ENCODE measurements at regions not wholly inside any gene's neighbourhood (a gene's known extent, or its start where the extent isn't known, plus 50 kb on each side); places are given as distances from the start of the nearest gene placed in this dataset.
"Not testable (repeated sequence)": the region's sequence is repeated elsewhere in the genome, so short reads cannot be mapped to it uniquely, and the experiment has no call there.

- TF ChIP-seq POLR2AphosphoS5 (IDR thresholded peaks at IDR 0.05; ENCODE audit: insufficient read depth in 1 of 2, low read depth in 1 of 2) (no peak), CTCF (IDR thresholded peaks at IDR 0.05) (no peak), POLR2A (IDR thresholded peaks at IDR 0.05) (no peak)
- H3K36me3 ChIP-seq = no peaks in the 10 kb centered on the region
- no peaks in the 10 kb centered on the region for H3K27me3 ChIP-seq
- H3K4me3 ChIP-seq = no peak overlapping the region
- DNase-seq (ENCODE audit: extremely low spot score in 2 of 2) = no peak
- intact Hi-C loops (cut with DNase I) = no loop called here
- H3K27ac ChIP-seq = no peak overlapping the region
- no peaks in the 10 kb centered on the region for H3K4me1 ChIP-seq
- no peaks in the 10 kb centered on the region for H3K9me3 ChIP-seq
These were observed 497.0 kb upstream of the PHF14 start for GRCh38 chr7:10476642-10477041.

GRCh38 chr7:10483671-10484070 is 490.0 kb upstream of the PHF14 start:
- H3K27me3 ChIP-seq = no peaks in the 10 kb centered on the region
- H3K27ac ChIP-seq = no peak overlapping the region
- H3K36me3 ChIP-seq = no peaks in the 10 kb centered on the region
- H3K4me3 ChIP-seq = no peak overlapping the region
- intact Hi-C loops (cut with DNase I) = no loop called here
- H3K9me3 ChIP-seq = no peaks in the 10 kb centered on the region
- no peak for TF ChIP-seq POLR2AphosphoS5 (IDR thresholded peaks at IDR 0.05; ENCODE audit: insufficient read depth in 1 of 2, low read depth in 1 of 2)
- TF ChIP-seq CTCF (IDR thresholded peaks at IDR 0.05) = no peak
- TF ChIP-seq POLR2A (IDR thresholded peaks at IDR 0.05) = no peak
- no peak for DNase-seq (ENCODE audit: extremely low spot score in 2 of 2)
- no peaks in the 10 kb centered on the region for H3K4me1 ChIP-seq

- DNase-seq (ENCODE audit: extremely low spot score in 2 of 2) = no peak
- H3K4me3 ChIP-seq = no peak overlapping the region
These were observed 488.9 kb upstream of the PHF14 start for GRCh38 chr7:10484767-10485166.

GRCh38 chr7:10501206-10501884 is 472.3 kb upstream of the PHF14 start:
- H3K36me3 ChIP-seq; H3K27ac ChIP-seq; H3K27me3 ChIP-seq; DNase-seq (ENCODE audit: extremely low spot score in 2 of 2); H3K9me3 ChIP-seq; intact Hi-C loops (cut with DNase I); H3K4me1 ChIP-seq; H3K4me3 ChIP-seq: not testable (repeated sequence)

More at GRCh38 chr7:10484767-10485166, 488.9 kb upstream of the PHF14 start:
- Histone ChIP-seq H3K36me3 (no peaks in the 10 kb centered on the region), H3K27ac (no peak overlapping the region), H3K27me3 (no peaks in the 10 kb centered on the region), H3K9me3 (no peaks in the 10 kb centered on the region), H3K4me1 (no peaks in the 10 kb centered on the region)
- intact Hi-C loops (cut with DNase I) = no loop called here
- TF ChIP-seq POLR2A (IDR thresholded peaks at IDR 0.05) = no peak
- no peak for TF ChIP-seq CTCF (IDR thresholded peaks at IDR 0.05)
- no peak for TF ChIP-seq POLR2AphosphoS5 (IDR thresholded peaks at IDR 0.05; ENCODE audit: insufficient read depth in 1 of 2, low read depth in 1 of 2)

GRCh38 chr7:10507032-10507431 is 466.6 kb upstream of the PHF14 start:
- Histone ChIP-seq H3K36me3 (no peaks in the 10 kb centered on the region), H3K4me1 (no peaks in the 10 kb centered on the region), H3K9me3 (no peaks in the 10 kb centered on the region), H3K27me3 (no peaks in the 10 kb centered on the region), H3K4me3 (no peak overlapping the region), H3K27ac (no peak overlapping the region)
- DNase-seq (ENCODE audit: extremely low spot score in 2 of 2) = no peak
- TF ChIP-seq CTCF (IDR thresholded peaks at IDR 0.05) = no peak
- TF ChIP-seq POLR2AphosphoS5 (IDR thresholded peaks at IDR 0.05; ENCODE audit: insufficient read depth in 1 of 2, low read depth in 1 of 2) = no peak
- TF ChIP-seq POLR2A (IDR thresholded peaks at IDR 0.05) = no peak
- intact Hi-C loops (cut with DNase I) = no loop called here
